ENCODE measurements at regions not wholly inside any gene's neighbourhood (a gene's known extent, or its start where the extent isn't known, plus 50 kb on each side); places are given as distances from the start of the nearest gene placed in this dataset.

DNA sequence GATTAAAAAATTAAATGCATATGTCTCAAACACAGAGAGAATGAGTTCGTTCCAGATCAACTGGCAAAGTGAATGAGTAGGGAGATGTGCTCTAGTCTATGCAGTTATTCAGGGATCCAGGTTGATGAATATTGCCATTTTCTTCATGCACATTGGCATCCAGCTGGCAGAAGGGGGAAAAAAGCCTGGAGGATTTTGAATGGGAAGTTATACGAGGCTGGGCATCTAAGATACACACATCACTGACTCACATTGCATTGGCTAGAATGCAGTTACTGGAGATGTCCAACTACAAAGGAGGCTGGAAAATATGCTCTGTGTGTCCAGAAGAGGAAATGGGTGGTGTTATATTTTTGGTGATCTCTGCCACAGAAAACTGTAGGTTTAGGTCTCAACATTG is 270.9 kb upstream of the FIGN start:
- Histone ChIP-seq H3K56ac (replicated peaks; ENCODE audit: insufficient read length, low read depth, low read length) (no peak overlapping the region), H3K4me2 (ENCODE audit: insufficient read depth in 1 of 2, low read depth in 2 of 2, low read length in 2 of 2) (no peak overlapping the region), H4K5ac (ENCODE audit: insufficient read length, low read depth, low read length) (no peak overlapping the region), H3K9me3 (ENCODE audit: insufficient read depth in 2 of 2, low read depth in 1 of 2, low read length in 1 of 2) (no peaks in the 10 kb centered on the region), H3K36me3 (ENCODE audit: control insufficient read depth in 2 of 4, insufficient read depth in 4 of 4, low read length in 3 of 4) (no peaks in the 10 kb centered on the region), H3K23ac (ENCODE audit: insufficient read length) (no peak overlapping the region), H2BK5ac (ENCODE audit: low read depth, low read length) (no peak overlapping the region), H4K8ac (ENCODE audit: extremely low read depth, insufficient read depth, low read length) (no peak overlapping the region), H3K18ac (ENCODE audit: extremely low read depth, low read length) (no peak overlapping the region), H3K4me1 (replicated peaks in 1 of 4; ENCODE audit: control insufficient read depth in 3 of 4, insufficient read depth in 4 of 4, low read length in 3 of 4) (no peaks in the 10 kb centered on the region), H4K20me1 (replicated peaks in 1 of 2; ENCODE audit: control insufficient read depth in 1 of 2, insufficient read depth in 2 of 2, low read length in 2 of 2) (no peaks in the 10 kb centered on the region), H2BK12ac (ENCODE audit: low read depth, low read length) (no peak overlapping the region), H3K4me3 (ENCODE audit: extremely low read depth in 1 of 4, insufficient read depth in 2 of 4, low read depth in 3 of 4, low read length in 4 of 4) (no peak overlapping the region), H3K79me1 (ENCODE audit: low read depth, low read length) (no peaks in the 10 kb centered on the region), H2AFZ (ENCODE audit: low read length) (no peak overlapping the region), H3K9ac (replicated peaks in 1 of 4; ENCODE audit: extremely low read depth in 1 of 4, low read depth in 3 of 4, low read length in 3 of 4) (no peak overlapping the region), H3K23me2 (ENCODE audit: low read depth, low read length) (no peaks in the 10 kb centered on the region), H3K27ac (ENCODE audit: low read depth, low read length) (no peak overlapping the region), H2BK20ac (ENCODE audit: low read length) (no peak overlapping the region), H2BK120ac (replicated peaks; ENCODE audit: low read depth, low read length) (no peak overlapping the region), H3K79me2 (ENCODE audit: control insufficient read depth in 1 of 2, insufficient read depth in 2 of 2, low read length in 2 of 2) (no peaks in the 10 kb centered on the region), H2AK5ac (ENCODE audit: low read depth, low read length) (no peak overlapping the region), H2BK15ac (ENCODE audit: low read length) (no peak overlapping the region), H4K91ac (replicated peaks; ENCODE audit: insufficient read length, low read length) (no peak overlapping the region), H3K14ac (ENCODE audit: insufficient read length) (no peak overlapping the region), H3K27me3 (replicated peaks in 1 of 4; ENCODE audit: control insufficient read depth in 3 of 4, extremely low read depth in 1 of 4, insufficient read depth in 3 of 4, low read length in 3 of 4) (no peaks in the 10 kb centered on the region), H3K4ac (replicated peaks; ENCODE audit: insufficient read length, low read depth, low read length) (no peak overlapping the region)
- 92% methylated on average over 2 of the region's 2 CpGs; no CpG with 5 or more reads in 1 of the 2 experiments for WGBS, 2 experiments (ENCODE audit: extremely low coverage in 1 of 2, insufficient coverage in 1 of 2, insufficient read length in 1 of 2, insufficient replicate concordance in 2 of 2, low coverage in 1 of 2, low lambda C conversion rate in 2 of 2, missing lambda C conversion rate in 1 of 2)
- ChIA-PET POLR2A (ENCODE audit: partially characterized antibody) (no interaction called here), CTCF (ENCODE audit: partially characterized antibody) (interaction anchor here (1.5 kb wide), 1 partner anchor 837 kb away, joined by 5 read pairs; no protein-coding TSS in a partner anchor)
- no peak for DNase-seq (ENCODE audit: low read depth in 1 of 2, low spot score in 2 of 2)
- FAIRE-seq: no peak
- TF ChIP-seq ZNF274 (IDR thresholded peaks at IDR 0.05; ENCODE audit: borderline replicate concordance, extremely low read depth, low read length) (no peak), CTBP2 (IDR thresholded peaks at IDR 0.05; ENCODE audit: borderline replicate concordance, insufficient read depth, insufficient read length, low read length) (no peak)

All from H1 (cell line).